Muscle of leg (tissue), 3 donors: ENCODE measurements at regions not wholly inside any gene's neighbourhood (a gene's known extent, or its start where the extent isn't known, plus 50 kb on each side); places are given as distances from the start of the nearest gene placed in this dataset.

Experiments used
- DNase-seq: peaks from one replicate; pipeline ENCODE4 v3.0.0; 2013
- H3K27ac ChIP-seq: one replicate; pipeline ENCODE4 v1.5.1; 2013; ENCODE audit warnings: mild to moderate bottlenecking, low read length, control low read depth
- H3K27me3 ChIP-seq: one replicate; pipeline ENCODE4 v1.6.1; 2013; ENCODE audit warnings: low read length; ENCODE audit not compliant: control insufficient read depth, insufficient read depth
- H3K36me3 ChIP-seq: one replicate; pipeline ENCODE4 v1.6.1; 2013; ENCODE audit warnings: low read length; ENCODE audit not compliant: control insufficient read depth, insufficient read depth
- H3K4me1 ChIP-seq: one replicate; pipeline ENCODE4 v1.6.1; 2013; ENCODE audit warnings: low read length; ENCODE audit not compliant: control insufficient read depth, insufficient read depth
- H3K4me3 ChIP-seq: one replicate; pipeline ENCODE4 v1.5.1; 2013; ENCODE audit warnings: low read length, control low read depth
- H3K9me3 ChIP-seq: replicated peaks from 2 replicates; pipeline ENCODE4 v1.6.1; 2013; ENCODE audit warnings: low read depth, low read length; ENCODE audit not compliant: control insufficient read depth
- WGBS: methylation state at CpG from one replicate; pipeline ENCODE4 v1.1.5; 2013; ENCODE audit warnings: missing lambda C conversion rate; ENCODE audit not compliant: insufficient coverage; 5-methylcytosine and 5-hydroxymethylcytosine counted together

GRCh38 chr22:49014227-49015201 is 813.2 kb downstream of the BRD1 start:
- H3K36me3 ChIP-seq: no peaks in the 10 kb centered on the region
- H3K4me1 ChIP-seq: peaks cover 8% of the 10 kb centered on the region
- H3K27me3 ChIP-seq: peaks cover 3% of the 10 kb centered on the region
- H3K27ac ChIP-seq: no peak overlapping the region
- DNase-seq: no peak
- WGBS: 71% methylated on average over 20 of the region's 24 CpGs
- H3K9me3 ChIP-seq: no peaks in the 10 kb centered on the region
- no peak overlapping the region for H3K4me3 ChIP-seq

- no peak for DNase-seq
- Histone ChIP-seq H3K9me3 (no peaks in the 10 kb centered on the region), H3K36me3 (no peaks in the 10 kb centered on the region), H3K27ac (no peak overlapping the region), H3K4me3 (no peak overlapping the region), H3K27me3 (peaks cover 2% of the 10 kb centered on the region), H3K4me1 (peaks cover 8% of the 10 kb centered on the region)
- 79% methylated on average over 10 of the region's 12 CpGs for WGBS
Measured at GRCh38 chr22:49013707-49014106, 814.0 kb downstream of the BRD1 start.

GRCh38 chr22:49012712-49013395 is 814.8 kb downstream of the BRD1 start:
- H3K9me3 ChIP-seq: no peaks in the 10 kb centered on the region
- H3K27me3 ChIP-seq: peaks cover 4% of the 10 kb centered on the region
- H3K27ac ChIP-seq: no peak overlapping the region
- H3K4me1 ChIP-seq: peaks cover 8% of the 10 kb centered on the region
- peak; percentile 84 for DNase-seq
- no peak overlapping the region for H3K4me3 ChIP-seq
- H3K36me3 ChIP-seq: no peaks in the 10 kb centered on the region
- WGBS: 30% methylated on average over 10 of the region's 12 CpGs

GRCh38 chr22:49011769-49012648 is 815.7 kb downstream of the BRD1 start:
- Histone ChIP-seq H3K9me3 (no peaks in the 10 kb centered on the region), H3K4me3 (no peak overlapping the region), H3K4me1 (peaks cover 12% of the 10 kb centered on the region), H3K27me3 (peaks cover 4% of the 10 kb centered on the region), H3K27ac (no peak overlapping the region), H3K36me3 (no peaks in the 10 kb centered on the region)
- DNase-seq: peak; percentile 20
- WGBS: 58% methylated on average over 15 of the region's 16 CpGs

- H3K9me3 ChIP-seq: no peaks in the 10 kb centered on the region
- DNase-seq: no peak
- H3K4me3 ChIP-seq: no peak overlapping the region
- H3K27ac ChIP-seq: no peak overlapping the region
- 90% methylated on average over 9 of the region's 11 CpGs for WGBS
- peaks cover 4% of the 10 kb centered on the region for H3K27me3 ChIP-seq
- H3K36me3 ChIP-seq: no peaks in the 10 kb centered on the region
- H3K4me1 ChIP-seq: peaks cover 16% of the 10 kb centered on the region
Measured at GRCh38 chr22:49011379-49011768, 816.3 kb downstream of the BRD1 start.

GRCh38 chr22:49010901-49011300 is 816.8 kb downstream of the BRD1 start:
- DNase-seq: no peak
- H3K27me3 ChIP-seq: peaks cover 4% of the 10 kb centered on the region
- no peak overlapping the region for H3K4me3 ChIP-seq
- 89% methylated on average over 12 of the region's 12 CpGs for whole genome bisulfite sequencing
- peaks cover 16% of the 10 kb centered on the region for H3K4me1 ChIP-seq
- H3K9me3 ChIP-seq: no peaks in the 10 kb centered on the region
- no peak overlapping the region for H3K27ac ChIP-seq
- H3K36me3 ChIP-seq: no peaks in the 10 kb centered on the region

GRCh38 chr22:49010070-49010863 is 817.4 kb downstream of the BRD1 start:
- Histone ChIP-seq H3K27ac (no peak overlapping the region), H3K27me3 (peaks cover 4% of the 10 kb centered on the region), H3K4me3 (no peak overlapping the region), H3K9me3 (no peaks in the 10 kb centered on the region), H3K4me1 (peaks cover 16% of the 10 kb centered on the region), H3K36me3 (no peaks in the 10 kb centered on the region)
- 69% methylated on average over 18 of the region's 25 CpGs for WGBS
- no peak for DNase-seq

GRCh38 chr22:49009359-49010063 is 818.2 kb downstream of the BRD1 start:
- Histone ChIP-seq H3K27ac (no peak overlapping the region), H3K9me3 (no peaks in the 10 kb centered on the region), H3K4me3 (no peak overlapping the region), H3K36me3 (no peaks in the 10 kb centered on the region), H3K27me3 (peaks cover 4% of the 10 kb centered on the region), H3K4me1 (peaks cover 16% of the 10 kb centered on the region)
- 88% methylated on average over 8 of the region's 12 CpGs for WGBS
- DNase-seq: no peak

GRCh38 chr22:49008682-49009235 is 818.9 kb downstream of the BRD1 start:
- H3K36me3 ChIP-seq: no peaks in the 10 kb centered on the region
- no peak for DNase-seq
- peaks cover 6% of the 10 kb centered on the region for H3K27me3 ChIP-seq
- H3K4me1 ChIP-seq: peaks cover 16% of the 10 kb centered on the region
- 96% methylated on average over 17 of the region's 18 CpGs for WGBS
- H3K27ac ChIP-seq: no peak overlapping the region
- no peaks in the 10 kb centered on the region for H3K9me3 ChIP-seq
- H3K4me3 ChIP-seq: no peak overlapping the region
